ENCODE measurements at regions not wholly inside any gene's neighbourhood (a gene's known extent, or its start where the extent isn't known, plus 50 kb on each side); places are given as distances from the start of the nearest gene placed in this dataset.

DNA sequence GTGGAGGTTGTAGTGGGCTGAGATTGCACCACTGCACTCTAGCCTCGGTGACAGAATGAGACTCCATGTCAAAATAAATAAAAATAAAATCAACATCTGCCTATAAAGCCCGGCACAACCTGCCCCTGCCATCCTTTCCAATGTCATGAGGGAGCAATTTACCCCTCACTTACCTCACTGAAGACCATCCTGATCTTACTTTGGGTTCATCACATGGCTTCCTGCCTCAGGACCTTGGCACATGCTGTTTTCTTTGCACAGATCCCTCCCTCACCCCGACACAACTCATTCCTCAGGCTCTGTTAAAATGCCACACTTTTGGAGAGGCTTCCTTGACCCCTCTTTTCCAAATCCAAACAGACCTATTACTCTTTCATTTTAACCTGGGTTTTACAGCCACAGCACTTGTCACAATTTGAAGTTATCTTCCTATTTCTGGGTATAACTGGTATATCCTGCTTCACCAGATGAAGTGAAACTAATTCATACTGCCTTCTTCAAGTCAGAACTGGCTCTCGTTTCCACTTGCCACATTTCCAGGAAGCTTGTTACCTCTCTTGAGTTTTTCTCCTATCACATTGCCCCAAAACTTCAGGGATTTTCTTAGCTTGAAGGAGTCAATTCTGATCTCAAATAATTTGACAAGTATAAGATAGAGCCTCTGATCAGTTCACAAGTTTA is 69.3 kb upstream of the PARD3 start (continued):
- TF ChIP-seq, protein P1, sequence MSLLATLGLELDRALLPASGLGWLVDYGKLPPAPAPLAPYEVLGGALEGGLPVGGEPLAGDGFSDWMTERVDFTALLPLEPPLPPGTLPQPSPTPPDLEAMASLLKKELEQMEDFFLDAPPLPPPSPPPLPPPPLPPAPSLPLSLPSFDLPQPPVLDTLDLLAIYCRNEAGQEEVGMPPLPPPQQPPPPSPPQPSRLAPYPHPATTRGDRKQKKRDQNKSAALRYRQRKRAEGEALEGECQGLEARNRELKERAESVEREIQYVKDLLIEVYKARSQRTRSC (CRISPR knock-in tag; IDR thresholded peaks at IDR 0.05; ENCODE audit: low read depth) = no peak
- TF ChIP-seq ZBTB3 (CRISPR knock-in tag; IDR thresholded peaks at IDR 0.05; ENCODE audit: borderline replicate concordance, low read depth) (no peak), ZNF841 (CRISPR knock-in tag; IDR thresholded peaks at IDR 0.05; ENCODE audit: borderline replicate concordance) (no peak), IKZF4 (CRISPR knock-in tag; IDR thresholded peaks at IDR 0.05; ENCODE audit: borderline replicate concordance, low read depth, not compliant biosample characterization) (no peak), NAIF1 (CRISPR knock-in tag; IDR thresholded peaks at IDR 0.05; ENCODE audit: borderline replicate concordance) (no peak)

DNA sequence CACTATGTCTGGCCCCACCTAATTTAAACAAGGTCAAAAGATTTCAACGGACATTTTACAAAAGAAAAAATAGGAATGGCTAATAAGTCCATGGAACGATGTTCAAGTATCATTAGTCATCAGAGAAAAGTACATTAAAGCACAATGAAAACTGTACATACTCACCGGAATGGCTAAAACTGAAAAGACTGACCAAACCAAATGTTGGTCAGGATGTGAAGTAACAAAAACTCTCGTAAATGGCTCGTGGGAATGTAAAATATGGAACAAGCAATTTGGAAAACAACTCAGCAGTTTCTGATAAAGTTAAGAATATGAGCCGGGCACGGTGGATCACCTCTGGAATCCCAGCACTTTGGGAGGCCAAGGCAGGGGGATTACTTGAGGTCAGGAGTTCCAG is 65.7 kb upstream of the PARD3 start:
- no peak overlapping the region for H3K9ac ChIP-seq (ENCODE audit: insufficient read depth, low read depth, low read length)
- intact Hi-C loops (cut with micrococcal nuclease; ENCODE audit: unreplicated experiment) (no loop called here), in situ Hi-C loops (cut with HindIII; ENCODE audit: extremely low pct_ligation_motif_present, low pct_unique_long_range_greater_than_20kb) (no loop called here)
- ChIA-PET POLR2A (no interaction called here), CTCF (ENCODE audit: low intra/inter-chr PET ratio, low total read pairs) (no interaction called here)
- no peaks in the 10 kb centered on the region for H3K36me3 ChIP-seq (replicated peaks in 1 of 2; ENCODE audit: control insufficient read depth in 1 of 2, insufficient read depth in 2 of 2, low read length in 2 of 2)
- FAIRE-seq = no peak
- TF ChIP-seq KDM3A (CRISPR knock-in tag; IDR thresholded peaks at IDR 0.05; ENCODE audit: low read depth) (no peak), DMAP1 (CRISPR knock-in tag; IDR thresholded peaks at IDR 0.05) (no peak), ASH2L (IDR thresholded peaks at IDR 0.05; ENCODE audit: insufficient read length, low read depth, low read length) (no peak), MXD4 (CRISPR knock-in tag; IDR thresholded peaks at IDR 0.05) (no peak), SIN3B (IDR thresholded peaks at IDR 0.05; ENCODE audit: low read length) (no peak), ZFP90 (CRISPR knock-in tag; IDR thresholded peaks at IDR 0.05; ENCODE audit: borderline replicate concordance) (no peak), KLF9 (CRISPR knock-in tag; IDR thresholded peaks at IDR 0.05; ENCODE audit: low read depth) (no peak), NR3C1 (CRISPR knock-in tag; IDR thresholded peaks at IDR 0.05) (no peak), ESRRA (CRISPR knock-in tag; IDR thresholded peaks at IDR 0.05; ENCODE audit: low read depth) (no peak), PRDM4 (CRISPR knock-in tag; IDR thresholded peaks at IDR 0.05; ENCODE audit: borderline replicate concordance) (no peak), DZIP1 (CRISPR knock-in tag; IDR thresholded peaks at IDR 0.05) (no peak)
- no TSS peak for BruUV-seq (replicated peaks)
- no peaks in the 10 kb centered on the region for H3K79me2 ChIP-seq (ENCODE audit: insufficient read depth, low read length)
- DNase-seq (ENCODE audit: low spot score) = no peak
- H3K4me1 ChIP-seq (ENCODE audit: insufficient read depth, low read length) = peaks cover 6% of the 10 kb centered on the region
- H3K4me2 ChIP-seq (ENCODE audit: low read depth, low read length) = no peak overlapping the region
- 17% methylated on average over 7 of the region's 7 CpGs for WGBS (ENCODE audit: low lambda C conversion rate)
- H3K27me3 ChIP-seq (ENCODE audit: control insufficient read depth in 1 of 2, insufficient read depth in 2 of 2, low read length in 2 of 2) = no peaks in the 10 kb centered on the region; a peak in 1 of 5 replicates
- H2AFZ ChIP-seq (ENCODE audit: low read length) = no peak overlapping the region
- no peak for ATAC-seq
- no peak overlapping the region for H3K27ac ChIP-seq (ENCODE audit: extremely low read length, insufficient read depth, low read length)
- no peak overlapping the region for H3K4me3 ChIP-seq (replicated peaks in 1 of 3; ENCODE audit: insufficient read depth in 1 of 3, low read depth in 2 of 3, low read length in 3 of 3)
- no peaks in the 10 kb centered on the region for H4K20me1 ChIP-seq (ENCODE audit: insufficient read depth, low read length)
- no peaks in the 10 kb centered on the region for H3K9me3 ChIP-seq (ENCODE audit: low read length)
